ENCODE measurements at regions not wholly inside any gene's neighbourhood (a gene's known extent, or its start where the extent isn't known, plus 50 kb on each side); places are given as distances from the start of the nearest gene placed in this dataset.

DNA sequence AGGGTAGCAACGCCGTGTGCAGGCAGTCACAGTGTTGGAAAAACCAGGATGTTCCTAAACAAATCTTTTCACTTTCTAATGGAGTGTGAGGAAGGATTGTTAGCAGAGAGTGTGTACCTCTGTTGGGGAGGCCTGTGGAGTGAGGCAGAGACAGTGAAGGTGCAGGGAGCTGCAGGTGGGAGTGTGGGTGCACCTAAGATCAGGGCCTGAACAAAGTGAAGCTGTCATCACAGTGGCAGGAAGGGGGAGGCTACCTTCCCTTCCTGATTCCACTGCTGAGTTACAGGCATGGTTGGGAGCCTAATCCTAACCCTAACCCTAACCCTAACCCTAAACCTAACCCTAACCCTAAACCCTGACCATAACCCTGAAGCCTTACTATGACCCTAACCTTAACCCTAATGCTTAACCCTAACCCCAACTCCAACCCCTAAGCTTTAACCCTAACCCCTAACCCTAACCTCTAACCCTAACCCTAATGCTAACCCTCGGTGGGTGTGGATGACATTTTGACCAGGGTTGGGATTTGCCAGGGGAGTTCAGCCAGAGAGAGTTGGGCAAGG is 158.8 kb upstream of the KLF6 start:
- Histone ChIP-seq H3K9me3 (no peaks in the 10 kb centered on the region; the same call in 1 of the 2 replicates), H3K4me3 (ENCODE audit: low read depth, low read length) (no peak overlapping the region), H3K4me1 (no peaks in the 10 kb centered on the region), H3K36me3 (no peaks in the 10 kb centered on the region), H3K27me3 (no peaks in the 10 kb centered on the region)
- no peak for DNase-seq
- no peak for TF ChIP-seq CTCF (IDR thresholded peaks at IDR 0.05; ENCODE audit: low read depth, low read length)

- no peak for DNase-seq
- H3K4me3 ChIP-seq (ENCODE audit: low read depth, low read length) = no peak overlapping the region
Observed at GRCh38 chr10:3942937-3943489, 158.0 kb upstream of the KLF6 start.

DNA sequence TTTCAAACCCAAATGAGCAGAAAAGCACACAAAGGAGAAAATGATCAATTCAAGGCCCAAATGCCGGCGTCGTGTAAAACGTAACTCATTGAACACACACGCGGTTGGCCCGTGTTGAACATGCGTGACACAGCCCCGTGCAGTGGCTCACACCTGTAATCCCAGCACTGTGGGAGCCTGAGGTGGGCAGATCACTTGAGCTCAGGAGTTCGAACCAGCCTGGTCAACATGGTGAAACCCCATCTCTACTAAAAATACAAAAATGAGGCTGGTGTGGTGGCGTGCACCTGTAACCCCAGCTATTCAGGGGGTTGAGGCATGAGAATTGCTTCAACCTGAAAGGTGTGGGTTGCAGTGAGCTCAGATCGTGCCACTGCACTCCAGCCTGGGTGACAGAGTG is 156.7 kb upstream of the KLF6 start:
- Histone ChIP-seq H3K36me3 (no peaks in the 10 kb centered on the region), H3K9me3 (no peaks in the 10 kb centered on the region; the same call in 1 of the 2 replicates), H3K4me3 (ENCODE audit: low read depth, low read length) (no peak overlapping the region), H3K27me3 (no peaks in the 10 kb centered on the region), H3K4me1 (no peaks in the 10 kb centered on the region)
- no peak for DNase-seq
- TF ChIP-seq CTCF (IDR thresholded peaks at IDR 0.05; ENCODE audit: low read depth, low read length) = no peak

More at GRCh38 chr10:3942937-3943489, 158.0 kb upstream of the KLF6 start:
- TF ChIP-seq CTCF (IDR thresholded peaks at IDR 0.05; ENCODE audit: low read depth, low read length) = no peak
- H3K4me1 ChIP-seq = no peaks in the 10 kb centered on the region
- H3K27me3 ChIP-seq = no peaks in the 10 kb centered on the region
- no peaks in the 10 kb centered on the region for H3K36me3 ChIP-seq
- H3K9me3 ChIP-seq = no peaks in the 10 kb centered on the region; the same call in 1 of the 2 replicates

- Histone ChIP-seq H3K27me3 (no peaks in the 10 kb centered on the region), H3K4me3 (ENCODE audit: low read depth, low read length) (no peak overlapping the region), H3K36me3 (no peaks in the 10 kb centered on the region), H3K4me1 (no peaks in the 10 kb centered on the region), H3K9me3 (no peaks in the 10 kb centered on the region)
- DNase-seq = no peak
- no peak for TF ChIP-seq CTCF (IDR thresholded peaks at IDR 0.05; ENCODE audit: low read depth, low read length)
Observed at GRCh38 chr10:3936422-3937040, 151.5 kb upstream of the KLF6 start.

GRCh38 chr10:3935933-3936359 is 150.9 kb upstream of the KLF6 start:
- H3K27me3 ChIP-seq = no peaks in the 10 kb centered on the region
- H3K4me3 ChIP-seq (ENCODE audit: low read depth, low read length) = no peak overlapping the region
- no peaks in the 10 kb centered on the region for H3K4me1 ChIP-seq
- H3K9me3 ChIP-seq = no peaks in the 10 kb centered on the region
- no peak for DNase-seq
- no peak for TF ChIP-seq CTCF (IDR thresholded peaks at IDR 0.05; ENCODE audit: low read depth, low read length)
- no peaks in the 10 kb centered on the region for H3K36me3 ChIP-seq

GRCh38 chr10:3935141-3935540 is 150.1 kb upstream of the KLF6 start:
- no peaks in the 10 kb centered on the region for H3K27me3 ChIP-seq
- no peaks in the 10 kb centered on the region for H3K36me3 ChIP-seq
- TF ChIP-seq CTCF (IDR thresholded peaks at IDR 0.05; ENCODE audit: low read depth, low read length) = no peak
- no peaks in the 10 kb centered on the region for H3K4me1 ChIP-seq
- H3K4me3 ChIP-seq (ENCODE audit: low read depth, low read length) = no peak overlapping the region
- no peaks in the 10 kb centered on the region for H3K9me3 ChIP-seq
- DNase-seq = no peak
